ENCODE measurements at regions not wholly inside any gene's neighbourhood (a gene's known extent, or its start where the extent isn't known, plus 50 kb on each side); places are given as distances from the start of the nearest gene placed in this dataset.

- TF ChIP-seq CTCF (IDR thresholded peaks at IDR 0.05), result no peak
- TF ChIP-seq EZH2 (IDR thresholded peaks at IDR 0.05; ENCODE audit: borderline replicate concordance, insufficient read depth, low read depth, low read length, poor library complexity, severe bottlenecking), result no peak
Observed at GRCh38 chr6:117138425-117138824, 126.9 kb upstream of the VGLL2 start.

Measured in B cell (primary cell).